ENCODE measurements at regions not wholly inside any gene's neighbourhood (a gene's known extent, or its start where the extent isn't known, plus 50 kb on each side); places are given as distances from the start of the nearest gene placed in this dataset.

DNA sequence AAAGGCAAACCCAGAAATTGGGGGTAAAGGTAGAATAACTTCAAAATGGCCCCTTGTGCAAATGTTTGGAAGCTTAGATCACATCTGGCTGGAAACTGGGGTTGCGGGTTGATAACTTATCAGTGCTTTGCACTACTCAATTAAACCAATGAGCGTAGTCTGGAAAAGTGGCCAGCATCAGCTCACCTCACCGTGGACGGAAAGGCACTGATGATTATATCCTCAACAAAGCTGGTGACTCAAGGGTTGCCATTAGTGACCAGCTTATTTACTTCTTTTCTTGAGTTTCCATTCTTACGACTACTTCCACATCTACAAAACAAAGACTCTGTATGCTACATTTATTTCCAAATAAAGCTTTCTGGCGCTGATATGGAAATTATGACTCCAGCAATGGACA, 198.5 kb upstream of the HEY2 start:
- no peak overlapping the region for H3K56ac ChIP-seq (ENCODE audit: extremely low read depth, insufficient read depth, low read length)
- H4K5ac ChIP-seq (ENCODE audit: low read depth, low read length): no peak overlapping the region
- dilution Hi-C loops (cut with HindIII; ENCODE audit: low sequenced_read_pairs, unreplicated experiment) (no loop called here), in situ Hi-C loops (cut with MboI; ENCODE audit: low sequenced_read_pairs) (no loop called here), intact Hi-C loops (cut with micrococcal nuclease) (no loop called here)
- no peak overlapping the region for H2BK120ac ChIP-seq (ENCODE audit: low read depth, low read length)
- no peak overlapping the region for H2BK20ac ChIP-seq (ENCODE audit: low read depth, low read length)
- no peak overlapping the region for H3K27ac ChIP-seq (ENCODE audit: insufficient read depth, low read length)
- H3K4me3 ChIP-seq (ENCODE audit: insufficient read depth, low read depth, low read length): no peak overlapping the region
- no TSS peak for BruUV-seq (replicated peaks)
- no peak overlapping the region for H3K23ac ChIP-seq (ENCODE audit: low read depth, low read length)
- H3K79me1 ChIP-seq (ENCODE audit: low read depth in 1 of 2, low read length in 2 of 2): no peaks in the 10 kb centered on the region
- H3K36me3 ChIP-seq (ENCODE audit: control insufficient read depth, insufficient read depth, low read length): no peaks in the 10 kb centered on the region
- DNase-seq (no peak), ATAC-seq (ENCODE audit: low read depth) (no peak)
- no peak overlapping the region for H3K14ac ChIP-seq (replicated peaks; ENCODE audit: low read depth, low read length)
- no peaks in the 10 kb centered on the region for H3K9me1 ChIP-seq (ENCODE audit: insufficient read depth, low read length)
- H4K20me1 ChIP-seq (ENCODE audit: insufficient read depth, low read length): no peaks in the 10 kb centered on the region
- H3K18ac ChIP-seq (ENCODE audit: low read depth, low read length): no peak overlapping the region
- no CpG with 5 or more reads among the region's 6 CpGs for WGBS, 2 experiments (ENCODE audit: extremely low coverage in 2 of 2, insufficient read length in 1 of 2)
- H3K9ac ChIP-seq (ENCODE audit: low read depth, low read length): no peak overlapping the region
- no peak overlapping the region for H4K8ac ChIP-seq (ENCODE audit: low read depth in 2 of 2, low read length in 2 of 2)
- ChIA-PET CTCF (no interaction called here), POLR2A (ENCODE audit: unreplicated experiment) (no interaction called here)
- no peak for TF ChIP-seq CEBPB (IDR thresholded peaks at IDR 0.05; ENCODE audit: low read depth, low read length)
- no peak for TF ChIP-seq RFX5 (IDR thresholded peaks at IDR 0.05; ENCODE audit: low read depth, low read length)
- TF ChIP-seq FOS (IDR thresholded peaks at IDR 0.05; ENCODE audit: low read depth, low read length): no peak
- TF ChIP-seq MXI1 (IDR thresholded peaks at IDR 0.05; ENCODE audit: borderline replicate concordance, low read depth, low read length): no peak
- no peak for TF ChIP-seq RCOR1 (IDR thresholded peaks at IDR 0.05; ENCODE audit: insufficient replicate concordance, low read length)
- TF ChIP-seq MAFK (IDR thresholded peaks at IDR 0.05; ENCODE audit: low read depth, low read length): no peak
- TF ChIP-seq, protein P1, sequence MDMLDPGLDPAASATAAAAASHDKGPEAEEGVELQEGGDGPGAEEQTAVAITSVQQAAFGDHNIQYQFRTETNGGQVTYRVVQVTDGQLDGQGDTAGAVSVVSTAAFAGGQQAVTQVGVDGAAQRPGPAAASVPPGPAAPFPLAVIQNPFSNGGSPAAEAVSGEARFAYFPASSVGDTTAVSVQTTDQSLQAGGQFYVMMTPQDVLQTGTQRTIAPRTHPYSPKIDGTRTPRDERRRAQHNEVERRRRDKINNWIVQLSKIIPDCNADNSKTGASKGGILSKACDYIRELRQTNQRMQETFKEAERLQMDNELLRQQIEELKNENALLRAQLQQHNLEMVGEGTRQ (IDR thresholded peaks at IDR 0.05; ENCODE audit: low read depth, low read length): no peak
- TF ChIP-seq NFE2L2 (IDR thresholded peaks at IDR 0.05; ENCODE audit: low read depth, low read length): no peak
- TF ChIP-seq, protein P2, sequence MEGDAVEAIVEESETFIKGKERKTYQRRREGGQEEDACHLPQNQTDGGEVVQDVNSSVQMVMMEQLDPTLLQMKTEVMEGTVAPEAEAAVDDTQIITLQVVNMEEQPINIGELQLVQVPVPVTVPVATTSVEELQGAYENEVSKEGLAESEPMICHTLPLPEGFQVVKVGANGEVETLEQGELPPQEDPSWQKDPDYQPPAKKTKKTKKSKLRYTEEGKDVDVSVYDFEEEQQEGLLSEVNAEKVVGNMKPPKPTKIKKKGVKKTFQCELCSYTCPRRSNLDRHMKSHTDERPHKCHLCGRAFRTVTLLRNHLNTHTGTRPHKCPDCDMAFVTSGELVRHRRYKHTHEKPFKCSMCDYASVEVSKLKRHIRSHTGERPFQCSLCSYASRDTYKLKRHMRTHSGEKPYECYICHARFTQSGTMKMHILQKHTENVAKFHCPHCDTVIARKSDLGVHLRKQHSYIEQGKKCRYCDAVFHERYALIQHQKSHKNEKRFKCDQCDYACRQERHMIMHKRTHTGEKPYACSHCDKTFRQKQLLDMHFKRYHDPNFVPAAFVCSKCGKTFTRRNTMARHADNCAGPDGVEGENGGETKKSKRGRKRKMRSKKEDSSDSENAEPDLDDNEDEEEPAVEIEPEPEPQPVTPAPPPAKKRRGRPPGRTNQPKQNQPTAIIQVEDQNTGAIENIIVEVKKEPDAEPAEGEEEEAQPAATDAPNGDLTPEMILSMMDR (conservative IDR thresholded peaks at IDR 0.05; ENCODE audit: low read depth, low read length): no peak
- TF ChIP-seq CHD1 (IDR thresholded peaks at IDR 0.05; ENCODE audit: low read depth, low read length): no peak
- no peak for TF ChIP-seq SMC3 (IDR thresholded peaks at IDR 0.05; ENCODE audit: low read depth, low read length)
- TF ChIP-seq RAD21 (IDR thresholded peaks at IDR 0.05; ENCODE audit: low read length): no peak
- TF ChIP-seq, protein P3, sequence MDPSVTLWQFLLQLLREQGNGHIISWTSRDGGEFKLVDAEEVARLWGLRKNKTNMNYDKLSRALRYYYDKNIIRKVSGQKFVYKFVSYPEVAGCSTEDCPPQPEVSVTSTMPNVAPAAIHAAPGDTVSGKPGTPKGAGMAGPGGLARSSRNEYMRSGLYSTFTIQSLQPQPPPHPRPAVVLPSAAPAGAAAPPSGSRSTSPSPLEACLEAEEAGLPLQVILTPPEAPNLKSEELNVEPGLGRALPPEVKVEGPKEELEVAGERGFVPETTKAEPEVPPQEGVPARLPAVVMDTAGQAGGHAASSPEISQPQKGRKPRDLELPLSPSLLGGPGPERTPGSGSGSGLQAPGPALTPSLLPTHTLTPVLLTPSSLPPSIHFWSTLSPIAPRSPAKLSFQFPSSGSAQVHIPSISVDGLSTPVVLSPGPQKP (IDR thresholded peaks at IDR 0.05; ENCODE audit: borderline replicate concordance, low read depth, low read length): no peak
- TF ChIP-seq BHLHE40 (IDR thresholded peaks at IDR 0.05; ENCODE audit: low read depth, low read length): no peak
- no peak for TF ChIP-seq POLR2A (IDR thresholded peaks at IDR 0.05; ENCODE audit: low read depth, low read length)
- TF ChIP-seq MAZ (IDR thresholded peaks at IDR 0.05; ENCODE audit: borderline replicate concordance, low read depth, low read length): no peak
- H2AK5ac ChIP-seq (ENCODE audit: low read depth, low read length): no peak overlapping the region
- no peak overlapping the region for H2AK9ac ChIP-seq (replicated peaks; ENCODE audit: low read depth, low read length, poor library complexity)
- H3K4ac ChIP-seq (ENCODE audit: low read depth, low read length): no peak overlapping the region
- no peaks in the 10 kb centered on the region for H3K4me1 ChIP-seq (ENCODE audit: control insufficient read depth, insufficient read depth, low read length)
- no peaks in the 10 kb centered on the region; the same call in 1 of the 2 replicates for H3K27me3 ChIP-seq (ENCODE audit: control insufficient read depth, insufficient read depth, low read length)
- H2BK5ac ChIP-seq (ENCODE audit: low read depth, low read length, poor library complexity, severe bottlenecking): no peak overlapping the region
- H2AFZ ChIP-seq (replicated peaks; ENCODE audit: low read length, poor library complexity): no peak overlapping the region
- H3K9me3 ChIP-seq (ENCODE audit: control insufficient read depth, insufficient read depth, low read length): no peaks in the 10 kb centered on the region
- no peak overlapping the region for H4K91ac ChIP-seq (ENCODE audit: insufficient read depth, low read depth, low read length)
- H2BK15ac ChIP-seq (ENCODE audit: low read depth, low read length): no peak overlapping the region
- H3K4me2 ChIP-seq (ENCODE audit: low read depth, low read length): no peak overlapping the region
